K562 (cell line): ENCODE measurements at regions not wholly inside any gene's neighbourhood (a gene's known extent, or its start where the extent isn't known, plus 50 kb on each side); places are given as distances from the start of the nearest gene placed in this dataset.

Source experiments
- FOXP1 ChIP-seq: sonication (generic); formaldehyde crosslinking; IDR thresholded peaks from 2 replicates; pipeline ENCODE4 v1.8.0; 2022; ENCODE audit warnings: mild to moderate bottlenecking, missing genetic modification reagents
- IRF2 ChIP-seq: sonication (generic); formaldehyde crosslinking; IDR thresholded peaks from 2 replicates; pipeline ENCODE4 v1.8.1; 2022; ENCODE audit warnings: mild to moderate bottlenecking, missing genetic modification reagents
- NFIC ChIP-seq: fragments of 450-650 bp; IDR thresholded peaks from 2 replicates; pipeline ENCODE4 v1.6.1; 2017; ENCODE audit warnings: mild to moderate bottlenecking, inconsistent platforms
- SMC3 ChIP-seq: conservative IDR thresholded peaks from 2 replicates; pipeline ENCODE4 v1.6.1; 2011; ENCODE audit warnings: low read depth, low read length, improper control_type of control experiment; ENCODE audit not compliant: insufficient read depth
- ZBTB8A ChIP-seq: fragments of 450-650 bp; IDR thresholded peaks from 2 replicates; pipeline ENCODE4 v1.6.1; 2018; ENCODE audit warnings: mild to moderate bottlenecking, moderate library complexity; ENCODE audit not compliant: partially characterized antibody
- TF ChIP-seq, protein P1 (sequence below): IDR thresholded peaks from 2 replicates; pipeline ENCODE4 v1.6.1; 2016; ENCODE audit warnings: missing genetic modification characterization, missing compliant biosample characterization
- TF ChIP-seq, protein P2 (sequence below), 3 experiments: IDR thresholded peaks in 2 of 3; conservative IDR thresholded peaks in 1 of 3; 2 replicates each; pipeline ENCODE4 v1.5.1; 2011 to 2012; ENCODE audit warnings: low read length in 3 of 3, mild to moderate bottlenecking in 3 of 3, control low read depth in 2 of 3, improper control_type of control experiment in 1 of 3, inconsistent platforms in 1 of 3, low read depth in 1 of 3, mixed read lengths in 1 of 3, moderate library complexity in 1 of 3; ENCODE audit not compliant: insufficient read depth in 2 of 3
- TF ChIP-seq, protein P3 (sequence below): sonication (generic); formaldehyde crosslinking; IDR thresholded peaks from 2 replicates; pipeline ENCODE4 v1.8.1; 2023; ENCODE audit warnings: mild to moderate bottlenecking, missing genetic modification reagents
- TF ChIP-seq, protein P4 (sequence below): fragments of 250-450 bp; sonication (Bioruptor Pico); IDR thresholded peaks from 2 replicates; pipeline ENCODE4 v1.5.0; 2020; ENCODE audit warnings: mild to moderate bottlenecking, borderline replicate concordance

- TF ChIP-seq, protein P1, sequence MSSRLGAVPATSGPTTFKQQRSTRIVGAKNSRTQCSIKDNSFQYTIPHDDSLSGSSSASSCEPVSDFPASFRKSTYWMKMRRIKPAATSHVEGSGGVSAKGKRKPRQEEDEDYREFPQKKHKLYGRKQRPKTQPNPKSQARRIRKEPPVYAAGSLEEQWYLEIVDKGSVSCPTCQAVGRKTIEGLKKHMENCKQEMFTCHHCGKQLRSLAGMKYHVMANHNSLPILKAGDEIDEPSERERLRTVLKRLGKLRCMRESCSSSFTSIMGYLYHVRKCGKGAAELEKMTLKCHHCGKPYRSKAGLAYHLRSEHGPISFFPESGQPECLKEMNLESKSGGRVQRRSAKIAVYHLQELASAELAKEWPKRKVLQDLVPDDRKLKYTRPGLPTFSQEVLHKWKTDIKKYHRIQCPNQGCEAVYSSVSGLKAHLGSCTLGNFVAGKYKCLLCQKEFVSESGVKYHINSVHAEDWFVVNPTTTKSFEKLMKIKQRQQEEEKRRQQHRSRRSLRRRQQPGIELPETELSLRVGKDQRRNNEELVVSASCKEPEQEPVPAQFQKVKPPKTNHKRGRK (tag), result no peak
- peak; percentile 20; the same call in 1 of the 2 replicates for TF ChIP-seq NFIC
- TF ChIP-seq ZBTB8A, result no peak
- TF ChIP-seq IRF2 (CRISPR knock-in tag), result no peak
- TF ChIP-seq, protein P2, sequence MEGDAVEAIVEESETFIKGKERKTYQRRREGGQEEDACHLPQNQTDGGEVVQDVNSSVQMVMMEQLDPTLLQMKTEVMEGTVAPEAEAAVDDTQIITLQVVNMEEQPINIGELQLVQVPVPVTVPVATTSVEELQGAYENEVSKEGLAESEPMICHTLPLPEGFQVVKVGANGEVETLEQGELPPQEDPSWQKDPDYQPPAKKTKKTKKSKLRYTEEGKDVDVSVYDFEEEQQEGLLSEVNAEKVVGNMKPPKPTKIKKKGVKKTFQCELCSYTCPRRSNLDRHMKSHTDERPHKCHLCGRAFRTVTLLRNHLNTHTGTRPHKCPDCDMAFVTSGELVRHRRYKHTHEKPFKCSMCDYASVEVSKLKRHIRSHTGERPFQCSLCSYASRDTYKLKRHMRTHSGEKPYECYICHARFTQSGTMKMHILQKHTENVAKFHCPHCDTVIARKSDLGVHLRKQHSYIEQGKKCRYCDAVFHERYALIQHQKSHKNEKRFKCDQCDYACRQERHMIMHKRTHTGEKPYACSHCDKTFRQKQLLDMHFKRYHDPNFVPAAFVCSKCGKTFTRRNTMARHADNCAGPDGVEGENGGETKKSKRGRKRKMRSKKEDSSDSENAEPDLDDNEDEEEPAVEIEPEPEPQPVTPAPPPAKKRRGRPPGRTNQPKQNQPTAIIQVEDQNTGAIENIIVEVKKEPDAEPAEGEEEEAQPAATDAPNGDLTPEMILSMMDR (IDR thresholded peaks at IDR 0.05 in 2 of 3, conservative IDR thresholded peaks at IDR 0.05 in 1 of 3; ENCODE audit: insufficient read depth in 2 of 3, low read depth in 1 of 3, low read length in 3 of 3), result no peak
- TF ChIP-seq FOXP1 (CRISPR knock-in tag), result no peak
- TF ChIP-seq, protein P3, sequence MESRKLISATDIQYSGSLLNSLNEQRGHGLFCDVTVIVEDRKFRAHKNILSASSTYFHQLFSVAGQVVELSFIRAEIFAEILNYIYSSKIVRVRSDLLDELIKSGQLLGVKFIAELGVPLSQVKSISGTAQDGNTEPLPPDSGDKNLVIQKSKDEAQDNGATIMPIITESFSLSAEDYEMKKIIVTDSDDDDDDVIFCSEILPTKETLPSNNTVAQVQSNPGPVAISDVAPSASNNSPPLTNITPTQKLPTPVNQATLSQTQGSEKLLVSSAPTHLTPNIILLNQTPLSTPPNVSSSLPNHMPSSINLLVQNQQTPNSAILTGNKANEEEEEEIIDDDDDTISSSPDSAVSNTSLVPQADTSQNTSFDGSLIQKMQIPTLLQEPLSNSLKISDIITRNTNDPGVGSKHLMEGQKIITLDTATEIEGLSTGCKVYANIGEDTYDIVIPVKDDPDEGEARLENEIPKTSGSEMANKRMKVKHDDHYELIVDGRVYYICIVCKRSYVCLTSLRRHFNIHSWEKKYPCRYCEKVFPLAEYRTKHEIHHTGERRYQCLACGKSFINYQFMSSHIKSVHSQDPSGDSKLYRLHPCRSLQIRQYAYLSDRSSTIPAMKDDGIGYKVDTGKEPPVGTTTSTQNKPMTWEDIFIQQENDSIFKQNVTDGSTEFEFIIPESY (CRISPR knock-in tag), result no peak
- TF ChIP-seq SMC3, result no peak
- TF ChIP-seq, protein P4, sequence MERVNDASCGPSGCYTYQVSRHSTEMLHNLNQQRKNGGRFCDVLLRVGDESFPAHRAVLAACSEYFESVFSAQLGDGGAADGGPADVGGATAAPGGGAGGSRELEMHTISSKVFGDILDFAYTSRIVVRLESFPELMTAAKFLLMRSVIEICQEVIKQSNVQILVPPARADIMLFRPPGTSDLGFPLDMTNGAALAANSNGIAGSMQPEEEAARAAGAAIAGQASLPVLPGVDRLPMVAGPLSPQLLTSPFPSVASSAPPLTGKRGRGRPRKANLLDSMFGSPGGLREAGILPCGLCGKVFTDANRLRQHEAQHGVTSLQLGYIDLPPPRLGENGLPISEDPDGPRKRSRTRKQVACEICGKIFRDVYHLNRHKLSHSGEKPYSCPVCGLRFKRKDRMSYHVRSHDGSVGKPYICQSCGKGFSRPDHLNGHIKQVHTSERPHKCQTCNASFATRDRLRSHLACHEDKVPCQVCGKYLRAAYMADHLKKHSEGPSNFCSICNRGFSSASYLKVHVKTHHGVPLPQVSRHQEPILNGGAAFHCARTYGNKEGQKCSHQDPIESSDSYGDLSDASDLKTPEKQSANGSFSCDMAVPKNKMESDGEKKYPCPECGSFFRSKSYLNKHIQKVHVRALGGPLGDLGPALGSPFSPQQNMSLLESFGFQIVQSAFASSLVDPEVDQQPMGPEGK (CRISPR knock-in tag), result no peak
Measured at GRCh38 chr4:14920237-14920636, 82.0 kb upstream of the CPEB2 start.
